Femur (tissue), 1 donor: ENCODE measurements at regions not wholly inside any gene's neighbourhood (a gene's known extent, or its start where the extent isn't known, plus 50 kb on each side); places are given as distances from the start of the nearest gene placed in this dataset.
A peak's percentile ranks its signal among the peaks of the same experiment; 100 is the strongest.

Source experiments
- DNase-seq: peaks from one replicate; pipeline ENCODE4 v3.0.0-alpha.2; 2017

DNA sequence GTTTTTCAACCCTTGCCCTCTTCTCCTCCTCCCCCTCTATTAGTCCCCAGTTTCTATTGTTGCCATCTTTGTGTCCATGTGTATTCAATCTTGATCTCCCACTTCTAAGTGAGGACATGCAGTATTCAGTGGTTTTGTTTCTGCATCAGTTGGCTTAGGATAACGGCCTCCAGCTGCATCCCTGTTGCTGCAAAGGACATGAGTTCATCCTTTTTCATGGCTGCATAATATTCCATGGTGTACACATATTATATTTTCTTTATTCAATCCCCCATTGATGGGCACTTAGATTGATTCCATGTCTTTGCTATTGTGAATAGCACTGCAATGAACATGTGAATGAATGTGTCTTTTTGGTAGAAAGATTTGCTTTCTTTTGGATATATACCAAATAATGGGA is 190.4 kb upstream of the LYZL1 start:
- no peak for DNase-seq

DNA sequence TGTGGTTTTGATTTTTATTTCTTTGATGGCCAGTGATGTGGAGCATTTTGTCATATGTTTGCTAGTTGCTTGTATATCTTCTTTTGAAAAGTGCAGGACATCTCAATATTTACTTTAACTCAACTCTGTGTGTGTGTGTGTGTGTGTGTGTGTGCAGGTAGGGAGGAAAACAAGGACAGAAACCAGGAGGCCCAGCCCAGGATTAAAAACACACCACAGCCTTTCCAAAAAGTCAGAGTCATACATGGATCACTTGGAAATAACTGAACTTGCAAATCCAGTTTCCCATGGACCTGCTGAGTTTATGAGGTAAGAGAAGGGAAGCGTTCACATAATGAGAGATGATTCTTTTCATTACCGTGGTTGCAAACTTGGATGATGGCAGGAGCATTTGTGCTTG is 189.9 kb upstream of the LYZL1 start:
- no peak for DNase-seq

DNA sequence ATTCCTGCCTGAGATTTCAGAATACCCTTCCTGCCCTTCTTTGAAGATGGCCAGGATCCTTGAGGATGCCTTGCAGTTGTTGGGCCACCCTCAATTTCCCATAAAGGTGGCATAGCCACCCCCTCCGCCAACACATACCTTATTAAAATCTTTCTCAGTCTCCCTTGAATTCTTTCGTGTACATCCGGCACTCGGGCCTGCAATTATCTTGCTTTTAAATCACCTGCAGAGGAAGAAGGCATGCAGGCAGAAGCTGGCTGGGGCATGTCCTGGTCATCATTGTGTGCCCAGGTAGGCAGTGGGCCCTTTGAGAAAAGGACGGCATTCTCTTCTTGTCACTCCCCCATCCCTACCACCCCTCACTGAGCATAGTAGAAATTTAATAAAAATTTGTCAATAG is 189.5 kb upstream of the LYZL1 start:
- DNase-seq: no peak

DNA sequence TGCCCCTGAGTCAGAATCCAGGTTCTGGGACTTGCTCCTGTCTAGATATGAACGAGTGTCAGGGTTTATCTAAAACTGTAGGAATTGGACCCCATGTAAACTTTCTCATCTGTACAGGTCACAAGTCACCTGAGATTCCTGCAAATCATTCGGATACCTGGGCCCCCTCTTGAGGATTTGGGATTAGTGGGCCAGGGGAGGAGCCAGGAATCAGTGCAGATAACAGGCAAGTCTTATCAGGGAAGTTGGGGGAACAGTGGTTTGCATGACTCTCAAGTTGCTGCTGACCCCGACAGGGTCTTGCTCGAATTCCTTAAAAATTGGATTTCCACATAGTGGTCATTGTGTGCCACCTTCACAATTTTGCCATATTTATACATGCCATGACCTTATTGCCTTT is 188.4 kb upstream of the LYZL1 start:
- no peak for DNase-seq

DNA sequence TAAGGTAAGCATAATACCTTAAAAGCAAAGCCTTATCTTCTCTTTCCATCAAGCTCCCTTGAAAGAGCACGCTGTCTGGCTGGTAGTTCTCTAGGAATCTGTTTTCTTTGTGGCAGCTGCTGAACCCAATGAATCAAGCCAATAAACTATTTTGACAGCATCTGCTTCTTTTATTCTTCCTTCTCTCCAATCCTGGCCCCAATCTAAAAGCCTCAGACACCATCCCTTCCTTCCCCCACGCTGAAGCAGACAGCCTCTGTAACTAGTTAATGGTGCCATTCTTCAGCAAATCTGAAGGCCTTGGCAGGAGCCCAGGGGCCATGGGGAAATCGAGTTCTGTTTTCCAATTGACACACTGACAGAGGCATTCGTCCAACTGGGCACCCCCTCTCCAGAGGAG is 186.6 kb upstream of the LYZL1 start:
- no peak for DNase-seq

DNA sequence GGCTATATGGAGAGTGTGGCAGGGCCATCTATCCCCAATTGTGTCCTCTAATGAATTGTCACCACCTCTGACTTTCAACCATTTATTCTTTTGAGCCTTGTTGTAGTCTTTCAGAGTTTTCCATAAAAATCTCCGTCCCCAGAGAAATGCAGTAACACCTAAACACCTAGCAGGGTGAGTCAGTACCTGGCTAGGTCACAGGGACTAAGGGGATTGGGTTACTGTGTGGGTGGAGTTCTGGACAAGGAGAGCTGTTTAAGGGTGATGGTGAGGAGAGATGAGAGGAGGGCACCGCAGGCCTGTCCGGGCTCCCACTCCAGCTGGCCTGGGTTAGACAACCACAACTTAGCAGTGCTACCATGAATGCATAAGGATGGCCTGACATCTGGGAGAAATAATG is 186.2 kb upstream of the LYZL1 start:
- no peak for DNase-seq

DNA sequence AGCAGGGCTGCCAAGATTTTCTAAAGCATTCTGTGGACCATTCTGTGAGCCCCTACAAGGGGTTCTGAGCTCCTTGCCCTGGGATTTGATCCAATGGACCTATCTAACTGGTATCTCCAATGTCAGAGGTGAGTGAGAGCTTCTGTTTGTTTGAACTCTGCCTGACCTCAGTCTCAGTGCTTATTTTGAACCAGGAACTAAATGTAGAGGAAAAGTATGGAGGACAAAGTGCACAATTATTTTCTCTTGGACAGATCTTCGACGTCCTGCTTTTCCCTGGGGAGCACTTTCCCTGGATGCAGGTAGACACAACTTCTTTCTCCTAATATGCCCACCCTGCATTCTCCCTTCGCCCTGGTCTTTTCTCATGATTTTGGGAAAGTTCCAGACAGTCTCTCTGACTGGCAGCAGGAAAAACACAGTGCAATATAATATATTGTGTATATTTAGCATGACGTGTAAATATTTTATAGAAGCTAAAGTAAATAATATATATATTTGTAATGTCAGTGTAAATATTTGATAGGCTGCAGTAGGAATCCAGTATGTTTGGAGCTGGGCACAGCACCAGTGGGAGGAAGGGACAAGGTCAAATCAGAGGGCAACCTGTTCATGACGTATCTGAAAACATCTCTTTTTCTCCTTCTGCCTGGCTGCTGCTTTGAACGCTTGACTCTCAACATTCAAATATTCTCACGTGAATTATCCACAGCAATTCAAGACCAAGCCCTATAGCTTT is 184.0 kb upstream of the LYZL1 start:
- DNase-seq: no peak

DNA sequence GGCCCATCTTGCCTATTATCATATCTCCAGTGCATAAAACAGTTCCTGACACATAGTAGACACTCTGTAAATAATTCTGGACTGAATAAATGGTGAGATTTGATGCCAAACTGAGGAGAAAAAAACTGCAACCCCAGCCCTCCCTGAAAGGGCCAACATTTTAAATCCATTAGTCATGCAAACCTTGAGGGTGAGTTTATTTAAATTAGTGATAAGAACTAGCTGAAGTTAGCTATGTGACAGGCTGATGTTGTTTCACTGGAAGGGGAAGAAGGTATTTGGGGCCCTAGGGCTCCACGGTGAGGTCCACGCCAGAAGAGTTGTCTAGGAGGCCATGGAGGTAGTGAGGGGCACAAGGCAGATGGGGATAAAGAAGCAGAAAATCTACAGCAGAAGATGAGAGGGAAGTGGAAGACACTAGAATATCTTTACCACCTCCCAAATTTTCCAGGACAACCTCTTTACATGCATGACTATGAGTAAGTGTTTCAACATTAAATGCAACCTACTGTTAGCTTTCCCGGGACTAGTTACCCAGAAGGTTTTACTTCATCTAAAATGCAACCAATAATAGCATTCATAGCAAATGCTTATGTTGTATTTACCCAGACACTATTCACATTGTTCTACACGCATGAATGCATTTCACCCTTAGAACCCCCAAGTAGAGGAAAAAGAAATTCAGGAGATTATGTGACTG is 183.2 kb upstream of the LYZL1 start:
- no peak for DNase-seq

DNA sequence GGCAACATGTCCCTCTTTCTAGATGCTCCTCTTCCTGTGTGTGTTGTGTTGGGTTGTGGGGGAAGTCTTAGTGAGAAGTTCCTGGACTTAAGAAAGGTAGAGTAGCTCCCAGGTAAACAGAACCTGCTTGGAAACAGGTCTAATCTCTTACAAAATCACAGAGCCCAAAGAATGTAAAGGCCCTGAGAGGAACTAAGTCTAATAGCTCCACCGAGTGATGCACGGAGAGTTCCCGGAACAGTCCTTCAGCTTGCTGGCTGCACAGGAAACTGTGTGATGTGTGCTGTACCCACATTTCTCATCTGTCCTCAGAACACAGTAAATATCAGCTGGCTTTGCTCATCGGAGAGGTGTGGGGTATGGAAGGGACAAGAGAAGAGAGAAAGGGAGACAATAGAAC is 182.6 kb upstream of the LYZL1 start:
- no peak for DNase-seq

DNA sequence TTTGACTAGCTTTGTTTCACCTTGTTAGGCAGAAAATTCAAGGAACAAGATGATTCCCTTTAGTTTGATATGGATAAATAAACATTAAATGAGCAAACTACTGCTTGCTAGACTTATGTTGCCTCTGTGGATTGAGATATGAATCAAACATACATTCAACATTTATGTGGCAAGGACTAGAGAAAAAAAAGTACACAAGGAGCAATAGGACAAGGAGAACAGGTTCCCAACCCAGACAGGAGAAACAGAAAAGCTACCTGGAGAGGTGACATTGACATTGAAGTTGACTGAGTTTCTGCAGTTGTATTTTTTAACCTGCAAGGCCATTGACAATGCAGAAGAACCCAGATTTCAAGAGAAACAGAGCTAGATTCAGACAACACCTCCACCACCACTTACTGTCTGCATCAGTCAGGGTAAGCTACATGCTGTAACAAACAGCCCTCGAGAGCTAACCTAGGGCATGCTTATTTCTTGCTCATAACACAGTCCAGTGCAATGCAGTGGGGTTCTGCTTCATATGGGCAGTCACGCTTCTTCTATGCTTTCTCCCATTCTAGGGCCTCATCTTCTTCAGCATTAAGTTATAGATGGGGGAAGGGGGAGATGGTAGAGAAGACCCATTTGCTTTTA is 180.9 kb upstream of the LYZL1 start:
- no peak for DNase-seq

DNA sequence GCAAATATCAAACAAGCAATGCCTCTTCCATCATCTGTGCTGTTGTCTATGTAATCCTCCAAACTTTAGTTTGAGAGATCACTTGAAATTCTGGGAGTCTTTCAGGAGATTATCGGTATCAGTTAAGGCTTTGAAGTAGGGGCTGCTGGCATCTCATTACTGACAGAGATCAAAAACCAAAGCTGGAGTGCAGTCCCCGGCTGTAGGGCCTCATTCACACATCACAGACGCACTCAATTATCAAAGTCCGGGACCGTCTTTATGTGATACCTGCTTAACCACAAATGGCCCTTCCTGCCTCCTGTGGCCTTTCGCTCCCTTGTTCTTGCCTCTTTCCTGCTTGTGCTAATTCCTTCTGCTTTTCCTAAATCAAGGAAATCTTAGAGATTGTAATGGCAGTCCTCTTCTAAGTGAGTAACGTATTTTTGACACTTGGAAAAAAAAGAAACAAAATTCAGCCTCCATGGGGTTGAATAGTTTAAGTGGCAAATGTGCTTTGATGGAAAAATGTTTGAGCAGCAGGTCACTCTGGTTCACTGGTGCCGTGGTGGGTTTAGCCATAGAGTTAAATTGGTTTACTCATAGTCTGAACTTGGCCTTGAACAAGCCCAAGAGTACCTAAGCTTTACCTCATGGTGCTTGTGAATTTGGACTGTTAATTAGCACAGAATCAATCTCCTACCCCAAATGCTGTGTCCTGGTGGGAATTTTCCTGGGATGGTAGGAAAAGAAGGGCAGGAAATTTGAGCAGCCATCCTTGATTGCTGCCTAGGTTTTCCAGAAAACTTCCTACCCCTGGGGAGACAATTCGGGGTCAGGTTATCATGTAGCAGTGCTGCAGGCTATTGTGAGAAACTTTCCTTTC is 178.9 kb upstream of the LYZL1 start:
- no peak for DNase-seq

DNA sequence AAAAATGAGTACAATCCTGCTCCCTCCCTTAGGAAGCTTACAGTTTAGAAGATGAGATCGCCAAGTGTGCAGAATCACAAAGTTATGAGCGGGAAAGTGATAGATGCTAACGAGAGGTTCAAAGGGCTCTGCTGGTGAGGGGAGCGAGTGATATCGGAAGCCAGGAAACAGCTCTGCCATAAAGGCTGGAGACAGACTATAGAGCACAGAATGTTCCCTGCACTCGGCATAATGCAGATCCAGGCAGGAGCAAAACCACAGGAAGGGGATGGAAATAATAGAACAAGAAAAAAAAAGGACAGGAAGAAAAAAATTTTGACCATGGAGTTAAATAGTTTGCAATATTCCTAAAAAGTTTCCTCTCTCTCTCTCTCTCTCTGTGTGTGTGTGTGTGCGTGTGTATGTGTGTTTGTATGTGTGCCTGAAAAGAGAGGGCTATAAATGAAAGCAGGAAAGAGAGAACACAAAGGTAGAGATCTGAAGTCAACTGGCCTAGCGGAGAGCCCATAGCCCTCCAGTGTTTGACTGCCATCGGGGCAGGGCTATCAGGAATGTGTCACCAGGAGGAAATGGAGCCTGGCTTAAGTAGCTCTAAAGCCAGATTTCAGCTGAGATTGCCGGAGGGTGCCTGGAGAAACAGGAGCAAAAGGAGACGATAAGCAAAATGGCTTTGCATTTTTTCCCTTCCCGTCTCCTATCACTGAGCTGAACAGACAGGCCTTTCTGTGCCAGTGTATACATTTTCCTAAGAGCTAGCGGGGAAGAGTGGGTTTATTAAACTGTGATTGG is 175.8 kb upstream of the LYZL1 start:
- DNase-seq: no peak

DNA sequence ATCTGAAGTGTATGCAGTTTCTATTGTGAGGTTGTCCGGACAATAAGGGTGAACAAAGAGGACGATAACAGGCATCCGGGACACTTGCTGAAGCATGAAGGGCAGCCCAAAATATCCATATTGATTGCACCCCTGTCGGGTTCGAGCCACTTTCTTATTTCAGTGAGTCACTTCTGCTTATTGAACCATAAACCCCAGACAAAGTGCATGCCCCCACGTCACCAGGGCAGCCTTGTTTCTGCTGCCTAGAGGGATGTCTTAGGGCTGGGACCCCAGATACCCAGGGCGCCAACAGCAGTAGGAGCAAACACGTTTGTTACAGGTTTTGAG is 175.3 kb upstream of the LYZL1 start:
- DNase-seq: no peak

DNA sequence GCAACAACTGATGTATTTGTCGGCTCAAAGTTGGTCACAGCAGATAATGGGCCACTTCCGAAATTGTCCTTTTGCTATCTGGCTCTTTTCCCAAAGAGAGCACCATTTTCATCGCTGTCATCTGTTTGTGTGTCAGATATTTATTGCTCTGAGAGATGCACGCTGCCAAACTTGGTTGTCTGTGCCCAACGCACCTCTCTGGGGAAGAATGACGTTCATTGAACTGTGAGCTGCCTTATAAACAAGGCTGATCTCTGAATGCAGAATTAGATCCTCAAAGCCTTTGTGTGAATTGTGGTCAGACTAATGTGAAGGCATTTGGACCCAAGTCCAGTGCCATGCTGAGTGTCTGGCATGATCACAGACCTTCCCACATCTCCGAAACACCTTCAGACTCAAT is 174.7 kb upstream of the LYZL1 start:
- no peak for DNase-seq

DNA sequence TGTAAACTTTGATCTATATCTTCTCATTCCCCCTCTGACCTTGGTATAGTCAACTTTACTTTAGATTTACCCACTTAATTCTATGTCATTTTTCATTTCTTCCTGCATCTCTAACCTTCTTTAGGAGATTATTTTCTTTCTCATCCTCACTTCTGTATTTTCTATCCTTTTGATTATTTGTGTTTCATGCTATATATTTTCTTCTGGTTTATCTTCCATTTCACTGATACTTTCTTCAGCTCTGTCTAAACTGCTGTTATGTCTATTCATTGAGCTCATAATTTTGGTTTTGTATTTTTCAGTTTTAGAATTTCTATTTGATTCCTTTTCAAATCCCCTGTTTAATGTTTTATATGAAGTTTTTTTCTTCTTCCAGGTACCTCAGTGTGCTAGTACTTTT is 171.1 kb upstream of the LYZL1 start:
- no peak for DNase-seq

DNA sequence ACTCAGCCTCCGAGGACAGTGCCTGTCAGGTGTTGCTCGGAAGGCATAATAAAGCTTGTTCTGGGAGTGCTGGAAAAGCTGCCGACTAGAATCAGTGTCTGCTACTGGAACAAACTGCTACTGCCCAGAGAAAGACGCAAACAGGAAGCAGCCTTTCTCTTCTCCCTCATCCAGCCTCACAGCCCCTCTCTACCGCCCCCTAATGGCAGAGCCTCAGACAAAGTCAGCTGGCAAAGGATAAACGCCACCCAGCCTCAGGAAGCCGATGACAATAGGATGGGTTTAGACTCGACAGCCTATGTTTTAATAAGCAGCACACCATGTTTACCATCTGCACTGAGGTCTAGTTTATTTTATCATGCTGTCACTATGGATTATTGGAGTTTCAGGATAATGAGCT is 169.5 kb upstream of the LYZL1 start:
- peak; percentile 30 for DNase-seq

DNA sequence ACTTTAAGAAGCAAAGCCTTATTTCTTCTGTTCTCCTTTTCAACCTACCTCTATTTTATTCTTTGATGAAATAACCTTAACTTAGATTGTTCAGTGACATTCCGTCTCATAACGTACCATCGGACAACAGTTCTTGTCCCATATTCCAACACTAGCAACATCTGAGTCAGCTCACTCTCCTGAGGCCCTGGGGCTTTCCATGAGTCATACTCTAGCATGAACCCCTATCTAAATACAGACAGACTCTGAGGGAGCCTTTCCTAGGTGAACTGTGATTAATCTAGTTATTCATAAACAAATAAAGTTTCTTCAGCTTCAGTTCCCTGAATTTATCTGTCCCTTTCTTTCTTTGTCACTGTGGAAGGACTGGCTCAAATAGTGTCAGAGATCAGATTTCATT is 168.7 kb upstream of the LYZL1 start:
- DNase-seq: no peak

DNA sequence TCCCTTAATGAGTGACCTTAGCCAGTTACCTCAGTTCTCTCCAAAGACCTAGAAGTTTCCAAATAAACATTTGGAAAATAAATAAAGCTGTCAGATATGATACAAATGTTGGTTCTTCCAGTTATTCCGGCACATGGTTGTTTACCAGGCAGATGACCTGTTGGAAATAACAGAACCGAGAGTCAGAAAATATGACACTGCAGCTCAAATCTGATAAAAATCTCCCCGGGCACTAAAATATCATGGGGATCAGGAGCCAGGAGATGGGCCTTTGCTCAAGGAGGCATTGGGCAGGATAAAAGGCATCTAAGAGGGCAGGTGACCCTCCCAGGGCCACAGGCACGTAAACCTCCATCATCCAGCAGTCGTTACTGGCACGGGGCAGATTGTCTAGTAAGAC is 164.0 kb upstream of the LYZL1 start:
- DNase-seq: no peak

DNA sequence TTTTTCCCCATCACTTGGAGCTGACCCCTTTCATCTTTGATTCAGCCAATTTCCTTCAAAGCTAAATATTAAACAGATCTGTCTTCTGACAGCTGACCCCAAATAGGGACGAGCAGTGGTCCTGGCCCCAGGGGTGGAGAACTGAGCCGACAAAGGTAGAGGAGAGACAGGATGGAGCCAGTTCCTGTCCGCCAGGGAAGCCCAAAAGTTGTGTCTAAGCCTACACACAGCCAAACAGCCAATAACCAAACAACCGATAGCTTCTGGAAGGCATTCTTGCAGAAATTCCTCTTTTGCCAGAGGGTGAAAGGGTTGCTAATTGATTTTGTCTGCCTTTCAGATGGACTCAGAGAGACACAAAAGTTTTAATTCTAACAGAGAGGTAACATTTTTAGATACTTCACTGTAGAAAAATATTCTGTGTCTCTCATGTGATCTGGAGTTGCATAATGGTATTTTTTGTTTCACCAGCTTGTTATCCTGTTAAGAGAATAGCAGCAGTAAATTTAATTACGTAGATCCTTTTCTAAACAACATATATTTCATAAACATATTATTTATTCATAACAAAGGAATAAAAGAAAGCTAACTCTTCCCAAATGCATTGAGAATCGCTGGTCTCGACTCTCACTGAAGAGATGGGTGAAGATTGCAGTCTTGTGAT is 161.7 kb upstream of the LYZL1 start:
- no peak for DNase-seq

DNA sequence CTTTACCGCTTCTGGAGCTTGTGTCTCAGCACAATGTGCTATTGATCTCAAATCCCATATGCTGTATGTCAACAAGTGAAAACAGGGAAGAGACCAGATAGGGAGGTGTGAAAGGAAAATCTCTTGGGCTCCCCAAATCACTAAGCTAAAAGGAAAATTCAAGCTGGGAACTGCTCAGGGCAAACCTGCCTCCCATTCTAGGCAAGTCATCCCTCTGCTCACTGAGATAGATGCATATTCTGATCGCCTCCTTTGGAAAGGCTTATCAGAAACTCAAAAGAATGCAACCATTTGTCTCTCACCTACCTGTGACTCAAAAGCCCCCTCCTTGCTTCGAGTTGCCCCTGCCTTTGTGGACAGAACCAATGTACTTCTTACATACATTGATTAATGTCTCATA is 161.1 kb upstream of the LYZL1 start:
- DNase-seq: no peak

DNA sequence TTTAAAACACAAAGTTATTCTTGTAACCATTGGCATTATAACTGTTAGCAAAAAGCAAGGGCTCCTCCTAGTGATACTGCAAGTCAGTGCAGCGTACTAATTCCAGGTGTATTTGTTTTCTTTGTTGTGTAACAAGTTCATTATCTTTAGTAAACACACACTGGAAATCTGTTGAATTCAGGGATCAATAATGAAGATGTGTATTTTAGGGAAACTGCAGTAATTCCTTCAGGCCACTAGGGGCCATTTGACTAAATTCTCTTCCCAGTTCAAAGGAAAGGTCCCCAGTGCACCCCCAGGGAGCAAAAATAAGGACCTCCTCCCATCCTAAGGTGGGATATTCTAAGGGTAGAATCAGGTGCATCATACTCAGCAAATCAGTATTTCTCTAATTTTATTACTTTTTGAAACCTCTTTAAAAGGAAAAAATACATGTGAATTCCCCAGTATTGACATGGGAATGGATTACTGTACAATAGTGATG is 158.6 kb upstream of the LYZL1 start:
- DNase-seq: no peak

DNA sequence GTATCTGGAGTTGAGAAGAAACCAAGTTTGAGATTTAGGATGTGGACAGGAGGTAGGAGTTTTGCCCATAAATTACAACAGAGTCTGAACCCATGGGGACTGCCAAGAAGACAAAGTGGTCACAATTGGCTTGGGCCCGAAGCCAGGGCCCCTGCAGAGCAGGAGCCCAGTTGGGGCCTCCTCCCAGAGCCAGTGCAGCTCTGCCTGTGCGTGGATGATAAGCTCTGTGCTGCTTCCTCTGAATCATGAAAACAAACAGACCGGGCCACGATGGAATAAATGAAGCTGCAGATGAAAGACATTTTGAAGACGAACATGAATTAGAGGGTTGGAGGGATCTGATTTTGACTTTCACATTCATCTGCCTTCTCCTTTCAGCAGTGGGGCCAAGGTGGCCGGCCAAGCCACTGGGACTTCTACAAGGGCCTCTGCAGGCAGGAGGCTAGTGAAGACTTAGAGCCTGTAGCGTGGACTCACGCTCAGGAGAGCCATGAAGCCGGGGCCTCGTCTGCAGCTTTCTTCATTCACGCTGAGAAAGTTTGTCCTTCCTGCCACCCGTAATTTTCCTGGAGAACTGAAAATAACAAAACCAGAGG is 156.8 kb upstream of the LYZL1 start:
- DNase-seq: peak; percentile 25
